GM12878 (cell line): ENCODE measurements at regions not wholly inside any gene's neighbourhood (a gene's known extent, or its start where the extent isn't known, plus 50 kb on each side); places are given as distances from the start of the nearest gene placed in this dataset.

Source experiments
- CTCF ChIP-seq, 3 experiments: IDR thresholded peaks in 2 of 3; conservative IDR thresholded peaks in 1 of 3; 2 replicates each; pipeline ENCODE4 v1.5.1; 2011; ENCODE audit warnings: low read depth in 3 of 3, low read length in 3 of 3, mild to moderate bottlenecking in 3 of 3, control low read depth in 2 of 3, moderate library complexity in 2 of 3, inconsistent platforms in 1 of 3, mixed read lengths in 1 of 3; ENCODE audit not compliant: control insufficient read depth in 2 of 3, insufficient read depth in 1 of 3; ENCODE audit errors: extremely low read depth in 1 of 3
- LARP7 ChIP-seq: fragments of 450-650 bp; IDR thresholded peaks from 2 replicates; pipeline ENCODE4 v1.6.1; 2017; ENCODE audit warnings: mild to moderate bottlenecking
- SREBF2 ChIP-seq: IDR thresholded peaks from 2 replicates; pipeline ENCODE4 v1.6.1; 2012; ENCODE audit warnings: mild to moderate bottlenecking, low read length
- USF1 ChIP-seq: IDR thresholded peaks from 2 replicates; pipeline ENCODE4 v1.6.1; 2011; ENCODE audit warnings: borderline replicate concordance, low read depth, mild to moderate bottlenecking, moderate library complexity, mixed read lengths, low read length; ENCODE audit not compliant: insufficient read depth; ENCODE audit errors: extremely low read length

GRCh38 chr15:26102365-26102764, 239.2 kb upstream of the ATP10A start:
- no peak for TF ChIP-seq CTCF (IDR thresholded peaks at IDR 0.05 in 2 of 3, conservative IDR thresholded peaks at IDR 0.05 in 1 of 3; ENCODE audit: control insufficient read depth in 2 of 3, extremely low read depth in 1 of 3, insufficient read depth in 1 of 3, low read depth in 3 of 3, low read length in 3 of 3)
- TF ChIP-seq SREBF2 = no peak
- TF ChIP-seq LARP7 = no peak
- no peak for TF ChIP-seq USF1
